DOHH2 (cell line): ENCODE measurements at regions not wholly inside any gene's neighbourhood (a gene's known extent, or its start where the extent isn't known, plus 50 kb on each side); places are given as distances from the start of the nearest gene placed in this dataset.
"Not testable (repeated sequence)": the region's sequence is repeated elsewhere in the genome, so short reads cannot be mapped to it uniquely, and the experiment has no call there.

Experiments used
- H3F3A ChIP-seq: fragments of 200-600 bp; sonication (generic), shearing (Covaris generic); 2 replicates; pipeline ENCODE4 v1.6.0; 2016; ENCODE audit warnings: antibody characterized with exemption, mild to moderate bottlenecking; ENCODE audit not compliant: control insufficient read depth, insufficient read depth
- H3K27ac ChIP-seq: fragments of 200-600 bp; sonication (generic); 2 replicates; pipeline ENCODE4 v1.5.1; 2014; ENCODE audit warnings: low read depth, mild to moderate bottlenecking, low read length, moderate library complexity
- H3K27me3 ChIP-seq: fragments of 200-600 bp; sonication (generic); 2 replicates; pipeline ENCODE4 v1.6.1; 2014; ENCODE audit warnings: mild to moderate bottlenecking, low read length, mixed read lengths; ENCODE audit not compliant: control insufficient read depth
- H3K36me3 ChIP-seq: fragments of 200-600 bp; sonication (generic); 2 replicates; pipeline ENCODE4 v1.6.1; 2014; ENCODE audit warnings: mild to moderate bottlenecking, low read length, moderate library complexity, mixed read lengths; ENCODE audit not compliant: control insufficient read depth
- H3K4me1 ChIP-seq: fragments of 200-600 bp; sonication (generic); 2 replicates; pipeline ENCODE4 v1.6.1; 2014; ENCODE audit warnings: mild to moderate bottlenecking, low read length, mixed read lengths; ENCODE audit not compliant: control insufficient read depth
- H3K4me2 ChIP-seq: fragments of 200-600 bp; sonication (generic); 2 replicates; pipeline ENCODE4 v1.6.0; 2014; ENCODE audit warnings: mild to moderate bottlenecking, low read length, moderate library complexity
- H3K4me3 ChIP-seq: fragments of 200-600 bp; sonication (generic); 2 replicates; pipeline ENCODE4 v1.5.1; 2014; ENCODE audit warnings: mild to moderate bottlenecking, low read length, mixed read lengths
- H3K79me2 ChIP-seq: fragments of 200-600 bp; sonication (generic); 2 replicates; pipeline ENCODE4 v1.6.1; 2014; ENCODE audit warnings: mild to moderate bottlenecking, low read length, mixed read lengths; ENCODE audit not compliant: control insufficient read depth
- H3K9me2 ChIP-seq: fragments of 200-600 bp; sonication (generic); replicated peaks from 2 replicates; pipeline ENCODE4 v1.6.1; 2014; ENCODE audit warnings: mild to moderate bottlenecking, low read length, mixed read lengths; ENCODE audit not compliant: control insufficient read depth
- H3K9me3 ChIP-seq: fragments of 200-600 bp; sonication (generic); 2 replicates; pipeline ENCODE4 v1.6.1; 2014; ENCODE audit warnings: antibody characterized with exemption, low read length, mixed read lengths; ENCODE audit not compliant: control insufficient read depth, insufficient read depth
- H4K20me1 ChIP-seq: fragments of 200-600 bp; sonication (generic); 2 replicates; pipeline ENCODE4 v1.6.0; 2014; ENCODE audit warnings: low read depth, mild to moderate bottlenecking, antibody characterized with exemption, low read length, moderate library complexity; ENCODE audit not compliant: control insufficient read depth, insufficient read depth
- CTCF ChIP-seq: fragments of 200-600 bp; sonication (generic); IDR thresholded peaks from one replicate; pipeline ENCODE4 v1.5.1; 2014; ENCODE audit warnings: antibody characterized with exemption, mild to moderate bottlenecking, low read depth, low read length; ENCODE audit not compliant: poor library complexity, severe bottlenecking
- EZH2phosphoT487 ChIP-seq: fragments of 200-600 bp; sonication (generic); IDR thresholded peaks from 2 replicates; pipeline ENCODE4 v1.6.1; 2017; ENCODE audit warnings: borderline replicate concordance, mild to moderate bottlenecking, antibody characterized with exemption, low read length, moderate library complexity, mixed read lengths

- no peaks in the 10 kb centered on the region for H3F3A ChIP-seq
- H3K9me3 ChIP-seq = no peaks in the 10 kb centered on the region
- no peak overlapping the region for H3K4me2 ChIP-seq
- no peaks in the 10 kb centered on the region for H3K79me2 ChIP-seq
- no peaks in the 10 kb centered on the region for H3K4me1 ChIP-seq
- no peaks in the 10 kb centered on the region for H3K27me3 ChIP-seq
- no peak for TF ChIP-seq EZH2phosphoT487
- no peak overlapping the region for H3K4me3 ChIP-seq
- H4K20me1 ChIP-seq = no peaks in the 10 kb centered on the region
- H3K9me2 ChIP-seq = no peaks in the 10 kb centered on the region
- no peaks in the 10 kb centered on the region for H3K36me3 ChIP-seq
- H3K27ac ChIP-seq = no peak overlapping the region
Observed at GRCh38 chr13:44778761-44779484, 202.8 kb upstream of the TSC22D1 start.

GRCh38 chr13:44775290-44775689 is 199.2 kb upstream of the TSC22D1 start:
- not testable (repeated sequence) for H3K27ac ChIP-seq, H3K4me3 ChIP-seq, H3K4me1 ChIP-seq, H3K79me2 ChIP-seq, H4K20me1 ChIP-seq, H3K36me3 ChIP-seq, H3K27me3 ChIP-seq, H3K9me2 ChIP-seq, H3K9me3 ChIP-seq, H3F3A ChIP-seq, H3K4me2 ChIP-seq

DNA sequence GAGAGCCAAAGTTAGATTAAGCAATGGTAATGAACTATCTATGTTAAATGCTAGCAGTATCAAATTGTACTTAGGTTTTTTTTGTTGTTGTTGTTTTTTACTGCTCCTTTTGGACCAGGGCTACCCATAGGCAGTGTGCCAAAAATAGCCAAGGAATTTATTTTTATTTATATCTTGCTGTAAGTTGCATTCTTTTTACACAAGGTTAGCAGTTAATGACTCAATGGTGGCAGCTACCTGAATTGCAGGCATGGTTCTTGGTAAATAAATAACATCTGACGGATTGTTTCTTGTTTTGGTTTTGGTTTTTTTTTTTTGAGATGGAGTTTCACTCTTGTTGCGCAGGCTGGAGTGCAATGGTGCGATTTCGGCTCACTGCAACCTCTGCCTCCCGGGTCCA is 194.8 kb upstream of the TSC22D1 start:
- no peaks in the 10 kb centered on the region for H3K9me2 ChIP-seq
- no peak overlapping the region for H3K4me2 ChIP-seq
- H3K4me1 ChIP-seq = no peaks in the 10 kb centered on the region
- no peaks in the 10 kb centered on the region for H3K36me3 ChIP-seq
- no peaks in the 10 kb centered on the region for H3K9me3 ChIP-seq
- H3K4me3 ChIP-seq = no peak overlapping the region
- H3F3A ChIP-seq = no peaks in the 10 kb centered on the region
- H3K27me3 ChIP-seq = no peaks in the 10 kb centered on the region; the same call in 1 of the 2 replicates
- H4K20me1 ChIP-seq = no peaks in the 10 kb centered on the region
- TF ChIP-seq CTCF (no peak), EZH2phosphoT487 (no peak)
- no peaks in the 10 kb centered on the region for H3K79me2 ChIP-seq
- no peak overlapping the region for H3K27ac ChIP-seq

DNA sequence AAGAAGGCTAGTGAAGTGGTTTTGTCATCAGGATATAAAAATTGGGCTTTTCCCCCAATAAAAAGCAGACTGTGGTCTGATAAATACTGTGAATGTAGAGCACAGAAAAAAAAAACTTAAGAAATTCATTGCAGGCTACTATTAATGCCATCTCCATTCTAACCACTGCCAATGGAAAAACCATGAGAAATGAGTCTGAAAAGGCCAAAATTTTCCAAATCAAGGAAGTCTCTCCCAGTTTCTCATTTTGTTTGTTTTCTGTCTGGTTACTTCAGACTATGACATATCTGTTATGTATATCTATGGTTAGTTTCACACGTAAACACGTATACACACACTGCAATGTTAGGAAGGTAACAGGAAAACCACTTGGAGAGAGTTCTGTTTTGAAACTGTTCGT is 193.6 kb upstream of the TSC22D1 start:
- TF ChIP-seq CTCF = no peak
- TF ChIP-seq EZH2phosphoT487 = no peak
- Histone ChIP-seq H3K4me3 (no peak overlapping the region), H3K27me3 (no peaks in the 10 kb centered on the region; the same call in 1 of the 2 replicates), H3K4me1 (no peaks in the 10 kb centered on the region), H4K20me1 (no peaks in the 10 kb centered on the region), H3K9me3 (no peaks in the 10 kb centered on the region), H3K36me3 (no peaks in the 10 kb centered on the region), H3F3A (no peaks in the 10 kb centered on the region), H3K9me2 (no peaks in the 10 kb centered on the region), H3K27ac (no peak overlapping the region), H3K4me2 (no peak overlapping the region), H3K79me2 (no peaks in the 10 kb centered on the region)
